Glomerular visceral epithelial cell (primary cell): ENCODE measurements at regions not wholly inside any gene's neighbourhood (a gene's known extent, or its start where the extent isn't known, plus 50 kb on each side); places are given as distances from the start of the nearest gene placed in this dataset.

ENCODE experiments used
- DNase-seq: peaks from one replicate; pipeline ENCODE4 v3.0.0-alpha.2; 2016; ENCODE audit errors: extremely low spot score

- no peak for DNase-seq
Observed at GRCh38 chr10:55263327-55263726, 462.3 kb upstream of the PCDH15 start.

GRCh38 chr10:55242544-55242943, 441.5 kb upstream of the PCDH15 start:
- DNase-seq: no peak

DNA sequence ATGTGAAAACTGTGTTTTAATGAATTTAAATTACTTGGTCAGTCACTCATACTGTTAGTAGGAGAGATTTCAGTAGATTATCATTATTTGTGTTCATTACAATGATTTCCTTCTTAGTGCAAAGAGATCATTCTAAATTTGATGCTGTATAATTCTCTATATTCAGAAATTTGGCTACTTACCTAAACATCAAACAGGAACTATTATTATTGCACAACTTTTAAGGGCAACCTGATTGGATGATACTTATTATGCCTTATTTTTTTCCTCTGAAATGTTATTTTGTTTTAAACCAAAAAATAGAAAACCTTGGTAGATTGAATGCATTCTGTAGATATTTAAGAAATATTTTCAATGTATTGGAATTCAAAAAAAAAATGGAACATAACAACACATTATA, 436.4 kb upstream of the PCDH15 start:
- no peak for DNase-seq

- DNase-seq: no peak
Observed at GRCh38 chr10:55233505-55233904, 432.5 kb upstream of the PCDH15 start.

DNA sequence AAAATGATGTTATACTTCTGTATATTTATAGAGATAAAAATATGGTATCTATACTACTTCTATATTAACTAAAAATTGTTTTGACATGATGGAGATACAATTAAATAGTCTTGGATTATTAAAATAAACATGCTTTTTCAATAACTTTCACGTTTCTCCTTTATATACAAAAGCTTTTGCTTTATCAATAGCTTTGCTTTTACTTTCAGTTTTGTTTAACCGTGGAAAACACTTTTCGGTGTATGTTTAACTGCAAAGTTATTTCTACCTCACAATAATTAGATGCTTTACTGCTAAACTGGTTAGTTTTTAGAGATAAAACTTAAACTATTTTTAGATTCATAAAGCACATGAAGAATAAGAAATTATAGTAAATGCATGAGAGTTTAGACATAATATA, 432.1 kb upstream of the PCDH15 start:
- no peak for DNase-seq

DNA sequence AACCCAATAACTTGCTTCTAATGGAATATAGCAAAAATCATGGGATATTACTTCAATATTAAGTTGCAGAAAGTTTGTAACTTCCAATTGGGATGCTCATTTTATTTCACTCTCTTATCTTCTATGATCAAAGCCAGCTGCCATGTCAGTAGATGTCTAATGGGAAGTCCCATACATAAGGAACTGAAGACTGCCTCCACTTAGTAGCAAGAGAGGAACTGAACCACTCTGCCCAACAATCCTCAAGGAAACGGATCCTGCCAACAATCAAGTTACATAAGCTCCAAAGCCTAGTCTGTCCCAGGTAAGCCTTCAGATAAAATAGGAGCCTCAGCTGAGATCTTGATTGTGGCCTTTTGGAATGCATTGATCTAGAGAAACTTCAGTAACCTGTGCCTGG, 431.5 kb upstream of the PCDH15 start:
- DNase-seq: no peak

GRCh38 chr10:55227967-55228366, 426.9 kb upstream of the PCDH15 start:
- no peak for DNase-seq

- DNase-seq: no peak
Observed at GRCh38 chr10:55224007-55224781, 423.2 kb upstream of the PCDH15 start.

- DNase-seq: no peak
Observed at GRCh38 chr10:55223352-55223751, 422.3 kb upstream of the PCDH15 start.

DNA sequence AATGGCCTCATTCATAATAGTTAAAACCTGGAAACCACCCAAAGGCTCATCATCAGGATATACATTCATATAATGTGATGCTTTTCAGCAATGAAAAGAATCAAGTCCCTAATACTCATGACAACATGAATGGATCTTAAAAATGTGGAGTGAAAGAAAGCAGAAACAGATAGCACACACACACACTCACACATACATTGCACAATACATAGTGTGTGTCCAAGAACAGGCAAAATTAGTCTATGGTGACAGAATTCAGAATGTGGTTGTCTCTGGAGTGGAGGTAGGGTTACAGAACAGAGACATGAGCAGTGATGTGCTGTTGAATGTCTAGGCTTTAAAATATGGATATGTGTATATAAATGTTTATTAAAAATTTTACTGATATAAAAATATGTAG, 419.9 kb upstream of the PCDH15 start:
- no peak for DNase-seq

- DNase-seq: no peak
Observed at GRCh38 chr10:55215699-55216098, 414.7 kb upstream of the PCDH15 start.

GRCh38 chr10:55214608-55215007, 413.6 kb upstream of the PCDH15 start:
- DNase-seq: no peak

DNA sequence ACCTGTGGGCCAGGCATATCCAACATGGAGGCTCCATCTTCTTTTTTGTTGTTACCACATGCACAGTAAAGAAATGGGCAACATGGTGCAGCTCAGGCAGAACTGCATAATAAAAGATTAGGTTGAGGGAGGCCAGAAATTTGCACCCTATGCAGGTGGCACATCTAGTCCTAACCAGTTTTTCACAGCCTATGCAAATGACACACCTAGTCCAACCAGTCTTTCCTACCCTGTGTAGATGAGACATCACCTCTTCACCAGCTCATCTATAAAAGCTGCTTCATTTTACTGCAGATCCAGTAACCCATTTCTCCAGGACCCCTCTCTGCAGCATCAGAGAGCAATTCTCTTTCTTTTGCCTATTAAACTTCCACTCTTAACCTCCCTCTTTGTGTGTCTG, 411.0 kb upstream of the PCDH15 start:
- DNase-seq: no peak

- DNase-seq: no peak
Observed at GRCh38 chr10:55203874-55204273, 402.8 kb upstream of the PCDH15 start.

- peak; percentile 9 for DNase-seq
Observed at GRCh38 chr10:55203319-55203718, 402.3 kb upstream of the PCDH15 start.

DNA sequence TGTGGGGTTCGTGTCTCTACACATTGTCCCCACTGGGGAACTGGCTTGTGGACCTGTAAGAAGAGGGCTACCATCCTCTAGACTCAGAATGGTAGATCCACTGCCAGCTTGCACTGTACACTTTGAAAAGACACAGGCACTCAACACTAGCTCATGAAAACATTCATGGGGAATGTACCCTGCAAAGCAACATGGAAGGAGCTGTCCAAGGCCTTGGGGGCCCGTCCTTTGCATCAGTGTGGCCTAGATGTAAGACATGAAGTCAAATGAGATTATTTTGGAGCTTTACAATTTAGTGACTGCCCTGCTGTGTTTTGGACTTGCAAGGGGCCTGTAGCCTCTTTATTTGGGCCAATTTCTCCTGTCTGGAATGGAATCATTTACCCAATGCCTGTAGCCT, 399.0 kb upstream of the PCDH15 start:
- DNase-seq: no peak

DNA sequence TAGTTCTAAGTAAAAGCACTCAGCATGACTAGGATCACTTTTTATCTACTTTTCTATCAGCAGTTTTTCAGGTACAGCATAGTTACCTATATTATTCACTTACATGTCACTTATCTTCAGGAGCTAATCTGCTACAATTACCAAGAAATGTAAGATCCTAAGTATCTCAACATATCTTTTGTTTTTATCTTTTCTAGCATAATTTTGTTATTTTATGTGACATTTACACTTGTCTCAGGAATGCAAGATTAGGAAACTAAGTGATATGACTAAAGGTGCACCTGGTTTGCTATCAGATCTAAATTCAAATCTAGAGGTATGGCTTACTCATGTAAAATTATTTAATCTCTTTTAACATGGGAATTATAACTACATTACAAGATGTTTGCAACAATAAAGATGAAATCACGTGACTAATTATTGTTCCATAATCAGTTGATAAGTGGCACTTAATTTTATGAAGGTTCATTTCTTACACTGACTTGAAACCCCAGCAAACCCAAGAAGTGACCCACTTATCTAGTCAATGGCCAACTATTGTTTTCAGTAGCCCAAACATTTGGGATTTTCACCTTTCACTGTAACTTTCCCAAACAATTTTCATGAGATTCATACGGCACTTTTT, 390.3 kb upstream of the PCDH15 start:
- no peak for DNase-seq

DNA sequence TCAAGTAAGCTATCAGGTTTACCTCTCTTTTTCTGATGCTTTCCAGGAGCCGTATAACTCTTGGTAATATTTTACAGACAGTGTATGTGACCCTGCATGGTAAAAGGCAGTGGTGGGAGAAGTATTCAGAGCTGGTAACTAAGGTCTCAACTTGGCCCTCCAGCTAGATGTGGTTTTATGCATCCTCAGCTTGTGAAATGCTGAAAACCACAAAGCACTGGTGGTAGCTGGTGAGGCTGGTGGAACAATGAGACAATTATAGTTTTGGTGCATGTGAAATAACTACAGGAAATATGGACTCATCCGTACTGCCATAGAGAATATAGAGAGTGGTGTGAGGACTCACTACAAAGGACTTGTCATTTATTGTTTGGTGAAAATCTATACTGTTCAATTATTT, 383.0 kb upstream of the PCDH15 start:
- DNase-seq: peak; percentile 88

GRCh38 chr10:55180357-55180756, 379.3 kb upstream of the PCDH15 start:
- DNase-seq: no peak

GRCh38 chr10:55174419-55174818, 373.4 kb upstream of the PCDH15 start:
- no peak for DNase-seq

GRCh38 chr10:55169493-55169892, 368.5 kb upstream of the PCDH15 start:
- no peak for DNase-seq

DNA sequence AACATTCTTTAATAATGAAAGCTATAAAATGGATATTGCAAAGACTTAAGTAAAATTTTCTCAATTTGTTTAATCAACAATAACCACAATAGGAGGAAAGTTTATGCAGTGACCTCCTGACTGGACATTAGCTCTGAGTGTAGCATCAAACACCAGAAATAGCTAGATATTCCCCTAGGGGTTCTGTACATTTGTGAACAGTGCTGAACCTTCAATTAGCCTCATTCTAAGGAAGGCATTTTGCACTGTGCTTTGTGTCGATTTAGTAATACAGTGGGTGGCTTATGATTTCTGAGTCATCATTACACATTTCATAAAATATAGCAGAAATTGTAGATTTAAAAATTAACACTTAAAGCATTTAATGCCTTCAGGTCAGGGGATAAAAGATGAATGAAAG, 367.3 kb upstream of the PCDH15 start:
- no peak for DNase-seq

GRCh38 chr10:55163388-55163979, 362.5 kb upstream of the PCDH15 start:
- no peak for DNase-seq
